GM11168 (cell line): ENCODE measurements at regions not wholly inside any gene's neighbourhood (a gene's known extent, or its start where the extent isn't known, plus 50 kb on each side); places are given as distances from the start of the nearest gene placed in this dataset.

Experiments
- in situ Hi-C: fragments of 300-500 bp; cut with MboI; formaldehyde crosslinking; loops from one replicate; pipeline ENCODE4 v1.12.0; 2022; ENCODE audit warnings: low sequenced_read_pairs; ENCODE audit not compliant: unreplicated experiment

- in situ Hi-C loops = no loop called here
Observed at GRCh38 chr4:19298998-19299397, 952.7 kb upstream of the SLIT2 start.

GRCh38 chr4:19293781-19294180 lies 957.9 kb upstream of the SLIT2 start:
- in situ Hi-C loops = no loop called here

GRCh38 chr4:19293080-19293479 lies 958.6 kb upstream of the SLIT2 start:
- in situ Hi-C loops = no loop called here

GRCh38 chr4:19286924-19287323 lies 964.8 kb upstream of the SLIT2 start:
- in situ Hi-C loops = no loop called here

GRCh38 chr4:19285146-19285545 lies 966.6 kb upstream of the SLIT2 start:
- in situ Hi-C loops = no loop called here

- in situ Hi-C loops = no loop called here
Observed at GRCh38 chr4:19278665-19279064, 973.0 kb upstream of the SLIT2 start.

- in situ Hi-C loops = no loop called here
Observed at GRCh38 chr4:19266566-19266965, 985.1 kb upstream of the SLIT2 start.

- in situ Hi-C loops = no loop called here
Observed at GRCh38 chr4:19262467-19262866, 989.2 kb upstream of the SLIT2 start.

GRCh38 chr4:19260346-19260745 lies 991.4 kb upstream of the SLIT2 start:
- in situ Hi-C loops = no loop called here

GRCh38 chr4:19259920-19260319 lies 991.8 kb upstream of the SLIT2 start:
- in situ Hi-C loops = no loop called here

- in situ Hi-C loops = no loop called here
Observed at GRCh38 chr4:19256823-19257222, 994.9 kb upstream of the SLIT2 start.

- in situ Hi-C loops = no loop called here
Observed at GRCh38 chr4:19254486-19254885, 997.2 kb upstream of the SLIT2 start.

- in situ Hi-C loops = no loop called here
Observed at GRCh38 chr4:19248023-19248422, 1003.7 kb upstream of the SLIT2 start.

GRCh38 chr4:19241895-19242294 lies 1009.8 kb upstream of the SLIT2 start:
- in situ Hi-C loops = no loop called here

GRCh38 chr4:19239565-19239964 lies 1012.1 kb upstream of the SLIT2 start:
- in situ Hi-C loops = no loop called here

GRCh38 chr4:19236473-19236872 lies 1015.2 kb upstream of the SLIT2 start:
- in situ Hi-C loops = no loop called here

GRCh38 chr4:19230906-19231545 lies 1020.7 kb upstream of the SLIT2 start:
- in situ Hi-C loops = no loop called here

GRCh38 chr4:19227701-19228100 lies 1024.0 kb upstream of the SLIT2 start:
- in situ Hi-C loops = no loop called here

GRCh38 chr4:19224820-19225219 lies 1026.9 kb upstream of the SLIT2 start:
- in situ Hi-C loops = no loop called here

GRCh38 chr4:19216476-19216875 lies 1035.2 kb upstream of the SLIT2 start:
- in situ Hi-C loops = no loop called here

- in situ Hi-C loops = no loop called here
Observed at GRCh38 chr4:19214591-19215186, 1037.0 kb upstream of the SLIT2 start.

- in situ Hi-C loops = no loop called here
Observed at GRCh38 chr4:19213388-19213787, 1038.3 kb upstream of the SLIT2 start.
